ENCODE measurements at regions not wholly inside any gene's neighbourhood (a gene's known extent, or its start where the extent isn't known, plus 50 kb on each side); places are given as distances from the start of the nearest gene placed in this dataset.

DNA sequence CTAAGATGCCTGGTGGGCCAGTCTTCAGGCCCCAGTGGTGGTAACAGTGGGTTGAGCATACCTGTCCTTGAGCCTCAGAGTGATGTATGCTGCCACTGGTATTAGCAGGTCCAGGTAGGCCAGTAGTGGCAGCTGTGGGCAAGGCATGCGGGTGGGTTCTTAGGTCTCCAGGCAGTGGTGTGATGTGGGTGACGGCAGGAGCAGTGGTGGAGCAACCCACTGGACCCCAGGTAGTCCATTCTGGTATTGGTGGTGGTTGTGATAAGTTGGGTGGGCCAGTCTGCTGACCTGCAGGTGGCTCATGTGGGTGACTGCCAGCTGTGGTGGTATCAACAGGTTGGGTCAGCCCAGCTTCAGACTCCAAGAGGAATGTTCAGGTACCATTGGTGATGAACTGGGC, 165.0 kb upstream of the GORAB start:
- DNase-seq (ENCODE audit: low read depth), result no peak
- no peak overlapping the region for H3K4me3 ChIP-seq (ENCODE audit: low read depth, low read length)
- TF ChIP-seq CTCF (IDR thresholded peaks at IDR 0.05; ENCODE audit: insufficient read depth, low read length), result no peak

DNA sequence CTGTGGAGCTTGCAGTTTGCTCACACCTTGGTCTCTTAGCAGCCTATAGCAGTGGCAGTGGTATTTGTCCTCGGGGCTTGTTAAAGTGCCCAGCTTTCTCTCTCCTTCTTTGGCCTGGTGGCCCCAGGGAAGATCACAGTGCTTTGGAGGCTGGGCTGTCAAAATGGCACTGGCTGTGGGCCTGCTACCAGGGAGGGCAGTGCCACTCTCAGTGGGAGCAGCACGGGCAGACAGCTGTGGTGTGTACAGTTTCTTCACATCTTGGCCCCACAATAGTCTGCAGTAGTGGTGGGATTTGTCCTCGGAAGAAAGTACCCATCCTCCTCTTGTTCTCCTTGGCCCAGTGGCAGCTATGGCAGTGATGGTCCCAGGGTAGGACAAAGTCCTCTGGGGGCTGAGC, 164.4 kb upstream of the GORAB start:
- no peak for DNase-seq (ENCODE audit: low read depth)

DNA sequence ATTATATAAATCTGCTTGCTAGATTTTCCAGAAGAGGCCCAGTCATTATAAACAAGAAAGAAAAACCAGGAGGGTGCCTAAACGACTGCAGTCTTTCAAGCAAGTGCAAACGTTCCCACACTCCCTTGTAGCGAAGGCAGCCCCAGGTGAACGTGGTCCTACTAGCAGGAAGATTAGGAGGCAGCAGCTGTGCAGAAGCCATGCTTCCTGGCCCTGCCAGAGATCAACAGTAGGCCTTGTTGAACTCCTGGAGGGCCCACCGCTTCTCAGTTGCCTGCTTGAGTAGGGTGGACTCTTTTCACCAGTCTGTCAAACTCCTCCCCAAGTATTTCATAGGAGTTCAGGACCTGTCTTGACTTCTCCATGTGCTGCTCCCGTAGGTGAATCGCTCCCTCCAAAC, 163.0 kb upstream of the GORAB start:
- DNase-seq (ENCODE audit: low read depth), result no peak
- H3K4me3 ChIP-seq (ENCODE audit: low read depth, low read length), result no peak overlapping the region
- no peak for TF ChIP-seq CTCF (IDR thresholded peaks at IDR 0.05; ENCODE audit: insufficient read depth, low read length)

More for the DNA sequence above, 164.4 kb upstream of the GORAB start:
- TF ChIP-seq CTCF (IDR thresholded peaks at IDR 0.05; ENCODE audit: insufficient read depth, low read length), result no peak
- no peak overlapping the region for H3K4me3 ChIP-seq (ENCODE audit: low read depth, low read length)

GRCh38 chr1:170369417-170369816, 162.5 kb upstream of the GORAB start:
- H3K4me3 ChIP-seq (ENCODE audit: low read depth, low read length), result no peak overlapping the region
- TF ChIP-seq CTCF (IDR thresholded peaks at IDR 0.05; ENCODE audit: insufficient read depth, low read length), result no peak
- no peak for DNase-seq (ENCODE audit: low read depth)

- no peak for DNase-seq (ENCODE audit: low read depth)
- no peak overlapping the region for H3K4me3 ChIP-seq (ENCODE audit: low read depth, low read length)
- TF ChIP-seq CTCF (IDR thresholded peaks at IDR 0.05; ENCODE audit: insufficient read depth, low read length), result no peak
Observed at GRCh38 chr1:170370087-170370486, 161.9 kb upstream of the GORAB start.

GRCh38 chr1:170375082-170375723, 156.8 kb upstream of the GORAB start:
- DNase-seq (ENCODE audit: low read depth), result no peak
- no peak overlapping the region for H3K4me3 ChIP-seq (ENCODE audit: low read depth, low read length)
- TF ChIP-seq CTCF (IDR thresholded peaks at IDR 0.05; ENCODE audit: insufficient read depth, low read length), result no peak

- no peak overlapping the region for H3K4me3 ChIP-seq (ENCODE audit: low read depth, low read length)
- DNase-seq (ENCODE audit: low read depth), result peak; percentile 38
- no peak for TF ChIP-seq CTCF (IDR thresholded peaks at IDR 0.05; ENCODE audit: insufficient read depth, low read length)
Observed at GRCh38 chr1:170376801-170377385, 155.1 kb upstream of the GORAB start.

All from fibroblast of the aortic adventitia (primary cell).